HG02840 (cell line): ENCODE measurements at regions not wholly inside any gene's neighbourhood (a gene's known extent, or its start where the extent isn't known, plus 50 kb on each side); places are given as distances from the start of the nearest gene placed in this dataset.

ENCODE experiments used
- ATAC-seq: cut with Tn5 transposase; IDR thresholded peaks from one replicate; pipeline ENCODE4 v1.9.1; 2021; ENCODE audit warnings: mild to moderate bottlenecking, moderate library complexity, moderate number of reproducible peaks; ENCODE audit not compliant: unreplicated experiment, low FRiP score

- no peak for ATAC-seq
Observed at GRCh38 chr16:86015606-86016005, 116.6 kb downstream of the IRF8 start.

- ATAC-seq = no peak
Observed at GRCh38 chr16:86016201-86016965, 117.4 kb downstream of the IRF8 start.

- ATAC-seq = no peak
Observed at GRCh38 chr16:86018071-86018470, 119.1 kb downstream of the IRF8 start.

- ATAC-seq = no peak
Observed at GRCh38 chr16:86018487-86018886, 119.5 kb downstream of the IRF8 start.

GRCh38 chr16:86018941-86019340 is 120.0 kb downstream of the IRF8 start:
- no peak for ATAC-seq

GRCh38 chr16:86019446-86020047 is 120.6 kb downstream of the IRF8 start:
- ATAC-seq = no peak

GRCh38 chr16:86020971-86021370 is 122.0 kb downstream of the IRF8 start:
- ATAC-seq = no peak

GRCh38 chr16:86022381-86022960 is 123.5 kb downstream of the IRF8 start:
- no peak for ATAC-seq

GRCh38 chr16:86024210-86024609 is 125.2 kb downstream of the IRF8 start:
- no peak for ATAC-seq

- no peak for ATAC-seq
Observed at GRCh38 chr16:86025706-86026105, 126.7 kb downstream of the IRF8 start.

- ATAC-seq = no peak
Observed at GRCh38 chr16:86026171-86026910, 127.4 kb downstream of the IRF8 start.

- ATAC-seq = no peak
Observed at GRCh38 chr16:86026916-86027315, 128.0 kb downstream of the IRF8 start.

- no peak for ATAC-seq
Observed at GRCh38 chr16:86027373-86028126, 128.6 kb downstream of the IRF8 start.

- no peak for ATAC-seq
Observed at GRCh38 chr16:86029131-86029741, 130.3 kb downstream of the IRF8 start.

- no peak for ATAC-seq
Observed at GRCh38 chr16:86030116-86030515, 131.2 kb downstream of the IRF8 start.

GRCh38 chr16:86031141-86031678 is 132.2 kb downstream of the IRF8 start:
- ATAC-seq = no peak

- no peak for ATAC-seq
Observed at GRCh38 chr16:86033016-86033474, 134.1 kb downstream of the IRF8 start.

GRCh38 chr16:86033971-86034370 is 135.0 kb downstream of the IRF8 start:
- no peak for ATAC-seq

GRCh38 chr16:86034421-86034919 is 135.5 kb downstream of the IRF8 start:
- ATAC-seq = no peak
